HG03060 (cell line): ENCODE measurements at regions not wholly inside any gene's neighbourhood (a gene's known extent, or its start where the extent isn't known, plus 50 kb on each side); places are given as distances from the start of the nearest gene placed in this dataset.

Experiments used
- ATAC-seq: cut with Tn5 transposase; IDR thresholded peaks from one replicate; pipeline ENCODE4 v1.9.1; 2021; ENCODE audit warnings: low read depth, moderate number of reproducible peaks; ENCODE audit not compliant: unreplicated experiment

GRCh38 chr2:47239119-47239969 is 63.0 kb upstream of the CALM2 start:
- no peak for ATAC-seq

- no peak for ATAC-seq
Measured at GRCh38 chr2:47238638-47239037, 62.3 kb upstream of the CALM2 start.

GRCh38 chr2:47237375-47238334 is 61.3 kb upstream of the CALM2 start:
- no peak for ATAC-seq

- ATAC-seq = no peak
Measured at GRCh38 chr2:47236503-47237215, 60.3 kb upstream of the CALM2 start.

- no peak for ATAC-seq
Measured at GRCh38 chr2:47235132-47235531, 58.8 kb upstream of the CALM2 start.

GRCh38 chr2:47234456-47234855 is 58.1 kb upstream of the CALM2 start:
- ATAC-seq = no peak

- ATAC-seq = no peak
Measured at GRCh38 chr2:47232738-47233415, 56.6 kb upstream of the CALM2 start.

GRCh38 chr2:47230418-47230817 is 54.1 kb upstream of the CALM2 start:
- no peak for ATAC-seq

GRCh38 chr2:47227532-47228279 is 51.4 kb upstream of the CALM2 start:
- no peak for ATAC-seq

GRCh38 chr2:47226923-47227220 is 50.6 kb upstream of the CALM2 start:
- no peak for ATAC-seq

- ATAC-seq = no peak
Measured at GRCh38 chr2:47226132-47226922, 50.0 kb upstream of the CALM2 start.
